Coronary artery (tissue), 2 donors: ENCODE measurements at regions not wholly inside any gene's neighbourhood (a gene's known extent, or its start where the extent isn't known, plus 50 kb on each side); places are given as distances from the start of the nearest gene placed in this dataset.
A peak's percentile ranks its signal among the peaks of the same experiment; 100 is the strongest.
"Not testable (repeated sequence)": the region's sequence is repeated elsewhere in the genome, so short reads cannot be mapped to it uniquely, and the experiment has no call there.

Experiments
- DNase-seq: peaks from one replicate; pipeline ENCODE4 v3.0.0-alpha.2; 2017; ENCODE audit warnings: low spot score
- H3K27ac ChIP-seq, 2 donors: fragments of 200-600 bp; sonication (generic); one replicate each; pipeline ENCODE4 v1.5.1; 2016 to 2019
- H3K4me3 ChIP-seq: fragments of 200-600 bp; sonication (generic); 2 replicates; pipeline ENCODE4 v1.5.1; 2016; ENCODE audit warnings: mild to moderate bottlenecking, moderate library complexity
- TF ChIP-seq, protein P1 (sequence below): fragments of 200-600 bp; sonication (generic); IDR thresholded peaks from one replicate; pipeline ENCODE4 v1.5.1; 2019; ENCODE audit warnings: antibody characterized with exemption

DNA sequence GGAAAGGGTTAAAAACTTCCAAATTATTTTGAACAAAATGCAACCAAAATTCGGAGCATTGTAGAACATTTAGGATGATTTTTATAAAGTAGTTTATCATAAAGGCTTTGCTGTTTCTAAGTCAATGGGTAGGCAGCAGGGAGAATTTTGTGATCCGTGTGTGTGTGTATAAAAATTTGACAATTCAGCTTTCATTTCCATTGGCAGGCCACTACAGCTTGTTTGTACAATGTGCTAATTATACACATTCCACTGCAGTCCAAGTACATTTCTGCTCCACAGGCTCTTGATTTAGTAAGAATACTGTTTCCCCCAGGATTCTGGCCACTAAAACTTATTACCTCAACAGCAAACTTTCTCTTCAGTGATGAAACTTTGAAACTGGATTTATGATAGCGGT is 71.8 kb upstream of the LTBP1 start:
- H3K27ac ChIP-seq, result no peak overlapping the region
- peak overlapping the region; percentile 63 for H3K4me3 ChIP-seq
- TF ChIP-seq, protein P1, sequence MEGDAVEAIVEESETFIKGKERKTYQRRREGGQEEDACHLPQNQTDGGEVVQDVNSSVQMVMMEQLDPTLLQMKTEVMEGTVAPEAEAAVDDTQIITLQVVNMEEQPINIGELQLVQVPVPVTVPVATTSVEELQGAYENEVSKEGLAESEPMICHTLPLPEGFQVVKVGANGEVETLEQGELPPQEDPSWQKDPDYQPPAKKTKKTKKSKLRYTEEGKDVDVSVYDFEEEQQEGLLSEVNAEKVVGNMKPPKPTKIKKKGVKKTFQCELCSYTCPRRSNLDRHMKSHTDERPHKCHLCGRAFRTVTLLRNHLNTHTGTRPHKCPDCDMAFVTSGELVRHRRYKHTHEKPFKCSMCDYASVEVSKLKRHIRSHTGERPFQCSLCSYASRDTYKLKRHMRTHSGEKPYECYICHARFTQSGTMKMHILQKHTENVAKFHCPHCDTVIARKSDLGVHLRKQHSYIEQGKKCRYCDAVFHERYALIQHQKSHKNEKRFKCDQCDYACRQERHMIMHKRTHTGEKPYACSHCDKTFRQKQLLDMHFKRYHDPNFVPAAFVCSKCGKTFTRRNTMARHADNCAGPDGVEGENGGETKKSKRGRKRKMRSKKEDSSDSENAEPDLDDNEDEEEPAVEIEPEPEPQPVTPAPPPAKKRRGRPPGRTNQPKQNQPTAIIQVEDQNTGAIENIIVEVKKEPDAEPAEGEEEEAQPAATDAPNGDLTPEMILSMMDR, result no peak
- no peak for DNase-seq

DNA sequence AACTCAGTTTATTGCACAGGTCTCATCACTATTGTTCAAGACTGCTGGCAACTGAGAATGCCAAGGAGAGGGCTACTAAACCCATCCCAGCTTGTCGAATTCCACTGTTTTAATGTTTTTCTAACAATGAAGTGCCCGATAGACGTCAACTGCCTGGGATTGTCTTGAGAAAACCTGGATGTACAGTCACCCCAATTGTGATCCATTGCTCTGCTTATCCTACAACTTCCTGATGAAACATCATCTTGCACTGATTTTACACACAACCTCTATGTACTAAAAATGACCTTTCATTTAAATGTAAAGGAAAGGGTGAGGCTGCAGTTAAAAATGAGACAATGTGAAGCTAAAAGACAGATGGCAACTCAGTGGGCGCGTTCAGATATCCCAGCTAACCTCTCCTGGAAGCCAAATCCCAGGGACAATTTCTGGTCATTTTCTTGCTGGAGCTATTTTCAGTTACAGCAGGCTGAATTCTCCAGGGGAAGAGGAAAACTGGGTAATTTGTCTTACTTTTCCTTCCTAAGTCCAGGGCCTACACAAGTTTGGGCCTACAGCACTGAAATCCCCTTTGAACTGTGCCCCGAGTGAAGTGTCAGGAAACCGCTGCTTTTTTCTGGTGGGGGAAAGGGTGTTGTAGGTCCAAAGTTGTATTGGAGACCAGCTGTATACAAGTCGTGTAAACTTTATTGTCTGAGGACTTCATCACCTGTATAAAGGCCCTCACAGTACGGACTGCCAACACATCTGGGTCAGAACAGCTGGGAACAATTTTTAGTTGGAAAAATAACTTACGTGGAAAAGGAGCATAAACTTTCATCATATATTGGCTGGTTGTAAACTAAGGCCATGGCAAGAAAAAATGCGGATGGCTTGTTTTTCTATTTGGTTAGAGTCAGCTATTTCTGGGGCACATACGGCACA is 68.9 kb upstream of the LTBP1 start:
- TF ChIP-seq, protein P1, result no peak
- no peak overlapping the region for H3K4me3 ChIP-seq
- H3K27ac ChIP-seq, result no peak overlapping the region
- no peak for DNase-seq

DNA sequence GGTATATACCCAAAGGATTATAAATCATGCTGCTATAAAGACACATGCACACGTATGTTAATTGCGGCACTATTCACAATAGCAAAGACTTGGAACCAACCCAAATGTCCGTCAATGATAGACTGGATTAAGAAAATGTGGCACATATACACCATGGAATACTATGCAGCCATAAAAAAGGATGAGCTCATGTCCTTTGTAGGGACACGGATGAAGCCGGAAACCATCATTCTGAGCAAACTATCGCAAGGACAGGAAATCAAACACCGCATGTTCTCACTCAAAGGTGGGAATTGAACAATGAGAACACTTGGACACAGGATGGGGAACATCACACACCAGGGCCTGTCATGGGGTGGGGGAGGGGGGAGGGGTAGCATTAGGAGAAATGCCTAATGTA is 66.8 kb upstream of the LTBP1 start:
- not testable (repeated sequence) for H3K27ac ChIP-seq, DNase-seq, H3K4me3 ChIP-seq

DNA sequence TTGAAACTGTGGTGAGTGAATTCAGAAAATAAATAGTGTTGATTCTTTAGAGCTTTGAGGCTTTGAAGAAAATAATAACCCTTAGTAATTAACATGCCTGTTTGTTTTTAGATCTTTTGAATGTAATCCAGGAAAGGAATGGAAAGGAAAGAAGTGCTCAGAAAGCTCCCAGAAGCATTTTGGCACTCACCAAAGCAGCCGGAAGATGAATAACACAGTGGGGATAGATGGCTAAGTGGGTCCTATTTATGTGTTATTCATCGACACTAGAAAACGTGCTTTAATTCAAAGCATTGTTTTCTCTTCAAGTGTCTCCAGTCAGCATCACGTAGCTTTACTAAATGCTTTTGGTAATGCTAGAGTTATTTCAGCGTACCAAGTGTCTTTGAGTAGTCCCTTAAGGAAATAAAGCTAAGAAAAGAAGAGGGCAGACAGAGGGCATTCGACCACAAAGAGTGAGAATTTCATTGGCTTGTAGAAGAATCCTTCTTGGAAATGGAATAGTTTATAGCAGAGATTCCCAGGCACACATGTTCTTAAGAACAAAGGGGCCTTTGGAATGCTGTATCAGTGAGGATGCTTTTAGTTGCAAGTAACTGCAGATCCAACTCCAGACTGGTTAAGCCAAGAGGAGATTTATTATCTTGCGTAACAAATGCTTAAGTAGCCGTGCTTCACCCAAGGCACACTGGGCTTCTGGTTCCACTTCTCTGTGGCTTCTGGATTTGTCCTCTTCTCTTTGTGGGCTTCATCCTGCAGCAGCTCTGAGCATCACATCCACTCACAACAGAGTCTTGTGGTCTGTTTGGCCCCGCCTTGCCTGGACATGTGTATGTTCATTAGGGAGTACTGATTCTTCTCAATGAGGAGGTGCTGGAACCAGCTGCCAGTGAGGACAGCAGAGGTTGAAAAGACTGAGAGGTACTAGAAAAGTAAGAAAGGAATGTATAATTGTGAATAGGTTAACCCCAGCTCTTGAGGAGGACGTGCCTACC is 63.6 kb upstream of the LTBP1 start:
- DNase-seq, result no peak
- H3K27ac ChIP-seq, result no peak overlapping the region
- H3K4me3 ChIP-seq, result no peak overlapping the region
- TF ChIP-seq, protein P1, result no peak

DNA sequence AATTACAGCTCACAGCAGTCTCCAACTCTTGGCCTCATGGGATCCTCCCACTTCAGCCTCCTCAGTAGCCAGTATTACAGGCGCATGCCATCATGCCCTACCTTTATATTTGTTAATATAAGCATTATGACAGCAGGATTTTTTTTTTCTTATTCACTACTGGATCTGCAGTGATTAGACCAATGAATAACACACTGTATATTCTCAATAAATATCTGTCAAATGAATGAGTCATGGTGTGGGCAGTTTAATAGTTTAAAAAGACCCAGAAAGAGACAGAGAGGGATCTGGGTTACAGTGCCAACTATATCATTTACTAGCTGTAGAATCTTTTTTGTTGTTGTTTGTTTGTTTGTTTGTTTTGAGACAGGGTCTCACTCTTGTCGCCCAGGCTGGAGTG is 62.4 kb upstream of the LTBP1 start:
- Histone ChIP-seq H3K4me3 (no peak overlapping the region), H3K27ac (no peak overlapping the region)
- TF ChIP-seq, protein P1, result no peak
- no peak for DNase-seq

GRCh38 chr2:32886397-32887055 is 60.2 kb upstream of the LTBP1 start:
- DNase-seq, H3K4me3 ChIP-seq, H3K27ac ChIP-seq: not testable (repeated sequence)

- TF ChIP-seq, protein P1, result no peak
- Histone ChIP-seq H3K4me3 (no peak overlapping the region), H3K27ac (no peak overlapping the region)
Measured at GRCh38 chr2:32887125-32887524, 59.6 kb upstream of the LTBP1 start.

More at GRCh38 chr2:32887125-32887524, 59.6 kb upstream of the LTBP1 start:
- DNase-seq, result no peak
